ENCODE measurements at regions not wholly inside any gene's neighbourhood (a gene's known extent, or its start where the extent isn't known, plus 50 kb on each side); places are given as distances from the start of the nearest gene placed in this dataset.

DNA sequence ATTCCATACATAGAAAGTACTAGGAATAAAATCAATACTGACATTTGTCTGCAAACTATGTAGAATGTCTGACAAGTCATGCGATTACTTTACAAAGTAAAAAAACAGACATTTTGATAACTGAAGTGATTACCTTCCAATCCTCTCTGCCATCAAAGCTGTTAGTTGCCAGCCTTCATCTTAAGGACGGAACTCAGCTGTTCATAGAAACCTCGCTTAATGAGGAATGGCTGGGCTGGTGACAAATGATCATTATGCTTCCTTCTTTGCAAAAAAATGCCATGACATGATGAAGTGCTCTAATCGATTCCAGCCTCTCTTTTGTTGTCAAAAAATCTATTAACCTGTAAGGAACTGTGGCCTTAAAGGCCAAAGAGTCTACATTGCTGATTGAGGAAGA lies 1214.9 kb upstream of the IGFBP7 start:
- TF ChIP-seq RARB (CRISPR knock-in tag; IDR thresholded peaks at IDR 0.05) (no peak), ARNTL (CRISPR knock-in tag; IDR thresholded peaks at IDR 0.05; ENCODE audit: borderline replicate concordance, low read depth) (no peak), PPARA (CRISPR knock-in tag; IDR thresholded peaks at IDR 0.05; ENCODE audit: borderline replicate concordance) (no peak), ZFP30 (CRISPR knock-in tag; IDR thresholded peaks at IDR 0.05) (no peak), GLIS3 (CRISPR knock-in tag; IDR thresholded peaks at IDR 0.05) (no peak), OSR1 (CRISPR knock-in tag; IDR thresholded peaks at IDR 0.05) (no peak), TOX (CRISPR knock-in tag; IDR thresholded peaks at IDR 0.05; ENCODE audit: borderline replicate concordance) (no peak), ZFP3 (CRISPR knock-in tag; IDR thresholded peaks at IDR 0.05) (no peak)
- TF ChIP-seq, protein P1, sequence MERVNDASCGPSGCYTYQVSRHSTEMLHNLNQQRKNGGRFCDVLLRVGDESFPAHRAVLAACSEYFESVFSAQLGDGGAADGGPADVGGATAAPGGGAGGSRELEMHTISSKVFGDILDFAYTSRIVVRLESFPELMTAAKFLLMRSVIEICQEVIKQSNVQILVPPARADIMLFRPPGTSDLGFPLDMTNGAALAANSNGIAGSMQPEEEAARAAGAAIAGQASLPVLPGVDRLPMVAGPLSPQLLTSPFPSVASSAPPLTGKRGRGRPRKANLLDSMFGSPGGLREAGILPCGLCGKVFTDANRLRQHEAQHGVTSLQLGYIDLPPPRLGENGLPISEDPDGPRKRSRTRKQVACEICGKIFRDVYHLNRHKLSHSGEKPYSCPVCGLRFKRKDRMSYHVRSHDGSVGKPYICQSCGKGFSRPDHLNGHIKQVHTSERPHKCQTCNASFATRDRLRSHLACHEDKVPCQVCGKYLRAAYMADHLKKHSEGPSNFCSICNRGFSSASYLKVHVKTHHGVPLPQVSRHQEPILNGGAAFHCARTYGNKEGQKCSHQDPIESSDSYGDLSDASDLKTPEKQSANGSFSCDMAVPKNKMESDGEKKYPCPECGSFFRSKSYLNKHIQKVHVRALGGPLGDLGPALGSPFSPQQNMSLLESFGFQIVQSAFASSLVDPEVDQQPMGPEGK (CRISPR knock-in tag; IDR thresholded peaks at IDR 0.05; ENCODE audit: borderline replicate concordance) = no peak
- TF ChIP-seq, protein P2, sequence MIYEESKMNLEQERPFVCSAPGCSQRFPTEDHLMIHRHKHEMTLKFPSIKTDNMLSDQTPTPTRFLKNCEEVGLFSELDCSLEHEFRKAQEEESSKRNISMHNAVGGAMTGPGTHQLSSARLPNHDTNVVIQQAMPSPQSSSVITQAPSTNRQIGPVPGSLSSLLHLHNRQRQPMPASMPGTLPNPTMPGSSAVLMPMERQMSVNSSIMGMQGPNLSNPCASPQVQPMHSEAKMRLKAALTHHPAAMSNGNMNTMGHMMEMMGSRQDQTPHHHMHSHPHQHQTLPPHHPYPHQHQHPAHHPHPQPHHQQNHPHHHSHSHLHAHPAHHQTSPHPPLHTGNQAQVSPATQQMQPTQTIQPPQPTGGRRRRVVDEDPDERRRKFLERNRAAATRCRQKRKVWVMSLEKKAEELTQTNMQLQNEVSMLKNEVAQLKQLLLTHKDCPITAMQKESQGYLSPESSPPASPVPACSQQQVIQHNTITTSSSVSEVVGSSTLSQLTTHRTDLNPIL (CRISPR knock-in tag; IDR thresholded peaks at IDR 0.05; ENCODE audit: low read depth) = no peak

All from SK-N-SH treated with all-trans-retinoic acid at 6 μM for 48 hours (cell line).